ENCODE measurements at regions not wholly inside any gene's neighbourhood (a gene's known extent, or its start where the extent isn't known, plus 50 kb on each side); places are given as distances from the start of the nearest gene placed in this dataset.
"Not testable (repeated sequence)": the region's sequence is repeated elsewhere in the genome, so short reads cannot be mapped to it uniquely, and the experiment has no call there.

DNA sequence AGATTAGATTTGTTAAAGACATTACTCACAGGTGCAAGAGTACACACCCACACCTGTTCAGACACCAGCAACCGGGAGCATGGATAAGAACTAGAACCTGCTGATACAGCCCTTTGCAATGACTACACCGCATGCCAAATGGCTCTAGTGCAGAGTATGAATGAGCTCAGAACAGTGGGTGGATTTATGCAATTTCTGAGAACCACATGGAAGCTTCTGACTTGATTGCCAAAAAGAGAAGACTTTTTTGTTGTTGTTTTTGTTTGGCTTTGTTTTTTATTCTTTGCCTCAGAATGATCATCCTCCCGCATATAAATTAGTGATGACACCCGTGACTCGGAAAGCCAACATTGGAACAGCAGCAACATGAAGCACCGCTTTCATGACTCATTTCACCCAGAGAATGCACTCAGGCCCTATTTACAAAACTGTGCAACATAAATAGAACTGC is 77.4 kb upstream of the LRCH1 start:
- Histone ChIP-seq H3K36me3 (ENCODE audit: control insufficient read depth in 3 of 3, insufficient read depth in 2 of 3, low read depth in 1 of 3, low read length in 3 of 3) (no peaks in the 10 kb centered on the region), H3K4me3 (ENCODE audit: low read depth in 1 of 3, low read length in 3 of 3) (no peak overlapping the region), H3K4me1 (ENCODE audit: control insufficient read depth in 3 of 3, insufficient read depth in 2 of 3, low read depth in 1 of 3, low read length in 2 of 3) (peaks cover 0 to 6% (median 0%) of the 10 kb centered on the region in 3 donors), H3K27me3 (ENCODE audit: control insufficient read depth in 3 of 3, insufficient read depth in 3 of 3, low read length in 3 of 3) (no peaks in the 10 kb centered on the region), H3K9me3 (ENCODE audit: control insufficient read depth in 2 of 2, insufficient read depth in 1 of 2, low read depth in 1 of 2, low read length in 1 of 2) (peaks cover 0 to 3% of the 10 kb centered on the region in 2 donors), H3K27ac (ENCODE audit: low read depth in 1 of 3, low read length in 2 of 3) (no peak overlapping the region)
- WGBS, 3 donors = 65 to 72% (median 69%) methylated on average over 6 of the region's 6 CpGs
- peak in 1 of 2 donors; percentile 50 for DNase-seq
- FAIRE-seq = no peak

DNA sequence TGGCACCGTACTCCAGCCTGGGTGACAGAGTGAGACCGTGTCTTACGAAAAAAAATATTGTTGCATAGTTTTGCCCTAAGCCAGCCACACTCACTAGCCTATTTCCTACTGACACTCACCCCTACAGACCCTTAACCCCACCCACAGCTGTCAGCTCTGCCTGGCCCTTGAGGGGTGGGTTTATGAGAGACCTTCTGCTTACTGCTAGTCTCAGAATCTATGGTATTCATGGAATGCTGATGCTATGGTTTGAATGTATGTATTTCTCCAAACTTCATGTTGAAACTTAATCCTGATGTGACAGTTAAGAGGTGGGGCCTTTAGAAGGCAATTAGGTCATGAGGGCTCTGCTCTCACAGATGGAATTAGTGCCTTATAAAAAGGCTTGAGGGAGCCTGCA is 79.2 kb upstream of the LRCH1 start:
- no peak for FAIRE-seq
- no peak overlapping the region for H3K4me3 ChIP-seq (ENCODE audit: low read depth in 1 of 3, low read length in 3 of 3)
- peaks cover 0 to 3% of the 10 kb centered on the region in 2 donors for H3K9me3 ChIP-seq (ENCODE audit: control insufficient read depth in 2 of 2, insufficient read depth in 1 of 2, low read depth in 1 of 2, low read length in 1 of 2)
- H3K27ac ChIP-seq (ENCODE audit: low read depth in 1 of 3, low read length in 2 of 3) = no peak overlapping the region
- no peak for DNase-seq
- 88 to 98% (median 95%) methylated on average over 3 of the region's 3 CpGs for WGBS, 3 donors
- no peaks in the 10 kb centered on the region for H3K36me3 ChIP-seq (ENCODE audit: control insufficient read depth in 3 of 3, insufficient read depth in 2 of 3, low read depth in 1 of 3, low read length in 3 of 3)
- H3K4me1 ChIP-seq (ENCODE audit: control insufficient read depth in 3 of 3, insufficient read depth in 2 of 3, low read depth in 1 of 3, low read length in 2 of 3) = peaks cover 0 to 6% (median 0%) of the 10 kb centered on the region in 3 donors
- H3K27me3 ChIP-seq (ENCODE audit: control insufficient read depth in 3 of 3, insufficient read depth in 3 of 3, low read length in 3 of 3) = no peaks in the 10 kb centered on the region

DNA sequence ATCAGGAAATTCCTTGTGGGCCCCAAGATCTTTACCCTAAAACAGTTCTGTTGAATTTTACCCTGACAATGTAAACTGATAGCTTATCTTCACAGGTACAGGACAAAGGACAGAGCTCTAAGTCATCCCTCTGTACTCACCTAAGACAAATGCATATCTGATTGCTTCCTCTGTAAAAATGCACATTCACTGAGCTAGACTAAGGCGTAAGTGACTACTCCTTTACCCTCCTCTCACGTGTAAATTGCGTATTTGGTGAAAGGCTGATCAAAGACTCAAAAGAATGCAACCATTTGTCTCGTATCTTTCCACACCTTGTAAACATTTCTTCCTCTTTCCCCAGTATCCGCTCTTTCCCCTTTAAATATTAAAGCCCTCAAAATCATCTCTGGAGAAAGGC is 80.6 kb upstream of the LRCH1 start:
- DNase-seq (peak in 1 of 2 donors; percentile 32), FAIRE-seq (no peak)
- Histone ChIP-seq H3K27me3 (ENCODE audit: control insufficient read depth in 3 of 3, insufficient read depth in 3 of 3, low read length in 3 of 3) (no peaks in the 10 kb centered on the region), H3K27ac (ENCODE audit: low read depth in 1 of 3, low read length in 2 of 3) (no peak overlapping the region), H3K4me1 (ENCODE audit: control insufficient read depth in 3 of 3, insufficient read depth in 2 of 3, low read depth in 1 of 3, low read length in 2 of 3) (peaks cover 0 to 6% (median 0%) of the 10 kb centered on the region in 3 donors), H3K4me3 (ENCODE audit: low read depth in 1 of 3, low read length in 3 of 3) (no peak overlapping the region), H3K36me3 (ENCODE audit: control insufficient read depth in 3 of 3, insufficient read depth in 2 of 3, low read depth in 1 of 3, low read length in 3 of 3) (no peaks in the 10 kb centered on the region), H3K9me3 (ENCODE audit: control insufficient read depth in 2 of 2, insufficient read depth in 1 of 2, low read depth in 1 of 2, low read length in 1 of 2) (peaks cover 0 to 3% of the 10 kb centered on the region in 2 donors)
- 67 to 78% (median 73%) methylated on average over 5 of the region's 5 CpGs for WGBS, 3 donors

DNA sequence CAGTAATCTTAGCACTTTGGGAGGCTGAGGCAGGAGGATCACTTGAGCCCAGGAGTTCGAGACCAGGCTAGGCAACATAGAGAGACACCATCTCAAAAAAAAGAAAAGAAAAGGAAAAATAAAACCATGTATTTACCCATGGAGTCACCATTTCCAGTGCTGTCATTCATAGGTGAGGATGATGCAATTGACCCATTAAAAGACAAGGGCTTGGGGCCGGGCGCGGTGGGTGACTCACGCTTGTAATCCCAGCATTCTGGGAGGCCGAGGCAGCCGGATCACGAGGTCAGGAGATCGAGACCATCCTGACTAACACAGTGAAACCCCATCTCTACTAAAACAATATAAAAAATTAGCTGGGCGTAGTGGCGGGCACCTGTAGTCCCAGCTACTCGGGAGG is 82.6 kb upstream of the RUBCNL start:
- not testable (repeated sequence) for H3K27me3 ChIP-seq (ENCODE audit: control insufficient read depth in 3 of 3, insufficient read depth in 3 of 3, low read length in 3 of 3); H3K9me3 ChIP-seq (ENCODE audit: control insufficient read depth in 2 of 2, insufficient read depth in 1 of 2, low read depth in 1 of 2, low read length in 1 of 2); H3K27ac ChIP-seq (ENCODE audit: low read depth in 1 of 3, low read length in 2 of 3); H3K36me3 ChIP-seq (ENCODE audit: control insufficient read depth in 3 of 3, insufficient read depth in 2 of 3, low read depth in 1 of 3, low read length in 3 of 3); H3K4me1 ChIP-seq (ENCODE audit: control insufficient read depth in 3 of 3, insufficient read depth in 2 of 3, low read depth in 1 of 3, low read length in 2 of 3); DNase-seq; H3K4me3 ChIP-seq (ENCODE audit: low read depth in 1 of 3, low read length in 3 of 3); FAIRE-seq
- WGBS, 3 donors = 92 to 95% (median 94%) methylated on average over 12 of the region's 12 CpGs

DNA sequence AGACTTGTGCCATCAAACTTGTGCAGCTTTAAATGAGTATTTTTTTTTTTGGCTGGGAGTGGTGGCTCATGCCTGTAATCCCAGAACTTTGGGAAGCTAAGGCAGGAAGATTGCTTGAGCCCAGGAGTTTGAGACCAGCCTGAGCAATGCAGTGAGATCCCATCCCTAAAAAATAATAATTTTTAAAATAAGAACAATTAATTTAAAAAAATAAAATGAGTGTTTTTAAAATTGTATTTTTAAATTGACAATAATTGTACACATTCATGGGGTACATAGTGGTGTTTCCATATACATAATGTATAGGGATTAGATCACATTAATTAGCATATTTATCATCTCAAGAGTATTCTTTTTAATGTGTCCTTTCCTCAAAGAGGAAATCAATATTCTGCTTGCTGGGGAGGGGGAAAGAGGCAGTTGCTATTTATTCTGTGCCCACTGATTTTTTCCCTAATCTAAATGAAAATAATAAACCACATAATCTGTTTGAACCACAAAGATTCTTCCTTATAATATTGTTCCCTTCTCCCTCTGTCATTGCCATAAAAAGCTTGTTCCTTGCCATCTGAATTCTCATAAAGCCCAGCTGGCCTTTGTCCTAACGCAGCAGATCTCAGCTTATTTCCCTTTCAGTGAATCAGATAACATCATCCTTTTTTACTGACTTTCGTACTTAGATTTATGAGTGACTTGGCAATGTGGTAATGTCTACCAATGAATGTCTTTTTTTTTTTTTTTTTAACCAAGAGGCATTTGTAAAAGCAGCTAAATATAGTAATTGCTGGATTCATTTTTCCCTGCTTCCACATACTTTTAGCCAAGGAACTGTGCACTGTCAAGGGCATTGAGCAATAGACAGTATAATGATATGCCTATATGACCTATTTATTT is 81.8 kb upstream of the RUBCNL start:
- Histone ChIP-seq H3K27ac (ENCODE audit: low read depth in 1 of 3, low read length in 2 of 3) (no peak overlapping the region), H3K36me3 (ENCODE audit: control insufficient read depth in 3 of 3, insufficient read depth in 2 of 3, low read depth in 1 of 3, low read length in 3 of 3) (no peaks in the 10 kb centered on the region), H3K4me3 (ENCODE audit: low read depth in 1 of 3, low read length in 3 of 3) (no peak overlapping the region), H3K9me3 (ENCODE audit: control insufficient read depth in 2 of 2, insufficient read depth in 1 of 2, low read depth in 1 of 2, low read length in 1 of 2) (peaks cover 0 to 3% of the 10 kb centered on the region in 2 donors), H3K4me1 (ENCODE audit: control insufficient read depth in 3 of 3, insufficient read depth in 2 of 3, low read depth in 1 of 3, low read length in 2 of 3) (peaks cover 0 to 3% (median 0%) of the 10 kb centered on the region in 3 donors), H3K27me3 (ENCODE audit: control insufficient read depth in 3 of 3, insufficient read depth in 3 of 3, low read length in 3 of 3) (no peaks in the 10 kb centered on the region)
- FAIRE-seq (no peak), DNase-seq (peak in 1 of 2 donors; percentile 57)
- WGBS, 3 donors = 12 to 23% (median 18%) methylated on average over 2 of the region's 2 CpGs

DNA sequence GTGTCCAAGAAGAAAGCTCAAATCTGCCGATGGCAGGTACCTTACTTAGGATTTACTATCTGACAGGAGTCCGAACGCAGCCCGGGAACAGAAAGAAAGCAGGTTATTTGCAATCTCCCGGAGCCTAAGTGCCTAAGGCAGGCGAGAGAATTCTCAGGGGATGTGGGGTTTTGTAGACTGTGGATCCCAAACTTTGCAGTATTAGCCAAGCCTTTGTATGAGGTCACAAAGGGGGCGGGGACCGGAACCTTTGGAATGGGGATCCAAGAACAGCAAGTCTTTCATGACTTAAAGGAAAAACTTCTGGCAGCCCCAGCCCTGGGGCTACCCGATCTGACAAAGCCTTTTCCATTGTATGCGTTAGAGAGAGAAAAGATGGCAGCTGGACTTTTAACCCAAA is 80.6 kb upstream of the RUBCNL start:
- not testable (repeated sequence) for H3K4me1 ChIP-seq (ENCODE audit: control insufficient read depth in 3 of 3, insufficient read depth in 2 of 3, low read depth in 1 of 3, low read length in 2 of 3); H3K36me3 ChIP-seq (ENCODE audit: control insufficient read depth in 3 of 3, insufficient read depth in 2 of 3, low read depth in 1 of 3, low read length in 3 of 3); H3K27me3 ChIP-seq (ENCODE audit: control insufficient read depth in 3 of 3, insufficient read depth in 3 of 3, low read length in 3 of 3); FAIRE-seq; H3K27ac ChIP-seq (ENCODE audit: low read depth in 1 of 3, low read length in 2 of 3); H3K4me3 ChIP-seq (ENCODE audit: low read depth in 1 of 3, low read length in 3 of 3); DNase-seq; H3K9me3 ChIP-seq (ENCODE audit: control insufficient read depth in 2 of 2, insufficient read depth in 1 of 2, low read depth in 1 of 2, low read length in 1 of 2)
- WGBS, 3 donors = 78 to 87% (median 81%) methylated on average over 8 to 10 of the region's 10 CpGs

DNA sequence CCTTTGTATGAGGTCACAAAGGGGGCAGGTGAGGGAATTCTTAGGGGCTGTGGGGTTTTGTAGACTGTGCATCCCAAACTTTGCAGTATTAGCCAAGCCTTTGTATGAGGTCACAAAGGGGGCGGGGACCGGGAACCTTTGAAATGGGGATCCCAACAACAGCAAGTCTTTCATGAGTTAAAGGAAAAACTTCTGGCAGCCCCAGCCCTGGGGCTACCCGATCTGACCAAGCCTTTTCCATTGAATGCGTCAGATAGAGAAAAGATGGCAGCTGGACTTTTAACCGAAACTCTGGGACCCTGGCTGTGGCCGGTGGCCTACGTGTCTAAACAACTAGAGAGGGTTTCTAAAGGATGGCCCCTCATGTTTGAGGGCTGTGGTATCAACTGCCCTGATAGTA is 79.0 kb upstream of the RUBCNL start:
- DNase-seq; FAIRE-seq; H3K9me3 ChIP-seq (ENCODE audit: control insufficient read depth in 2 of 2, insufficient read depth in 1 of 2, low read depth in 1 of 2, low read length in 1 of 2); H3K27ac ChIP-seq (ENCODE audit: low read depth in 1 of 3, low read length in 2 of 3); H3K4me1 ChIP-seq (ENCODE audit: control insufficient read depth in 3 of 3, insufficient read depth in 2 of 3, low read depth in 1 of 3, low read length in 2 of 3); H3K36me3 ChIP-seq (ENCODE audit: control insufficient read depth in 3 of 3, insufficient read depth in 2 of 3, low read depth in 1 of 3, low read length in 3 of 3); H3K4me3 ChIP-seq (ENCODE audit: low read depth in 1 of 3, low read length in 3 of 3); H3K27me3 ChIP-seq (ENCODE audit: control insufficient read depth in 3 of 3, insufficient read depth in 3 of 3, low read length in 3 of 3): not testable (repeated sequence)
- WGBS, 3 donors = 86 to 89% (median 87%) methylated on average over 7 of the region's 7 CpGs

DNA sequence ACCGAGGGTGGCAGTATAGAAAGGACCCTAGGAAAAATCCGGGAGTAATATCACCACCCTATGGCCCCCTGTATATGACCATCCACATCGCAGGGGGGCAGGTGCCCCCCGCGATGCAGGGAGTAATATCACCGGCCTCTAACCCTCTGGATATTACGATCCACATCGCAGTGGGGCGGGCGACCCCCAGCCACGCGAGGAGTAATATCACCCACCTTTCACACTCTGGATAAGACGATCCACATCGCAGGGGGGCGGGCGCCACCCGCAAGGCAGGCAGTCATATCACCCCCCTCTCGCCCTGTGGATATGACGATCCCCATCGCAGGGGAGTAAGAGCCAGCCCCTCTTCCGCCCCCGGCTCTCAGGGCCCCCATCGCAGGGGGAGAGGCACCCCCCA is 76.7 kb upstream of the RUBCNL start:
- Histone ChIP-seq H3K4me3 (ENCODE audit: low read depth in 1 of 3, low read length in 3 of 3) (no peak overlapping the region), H3K27ac (ENCODE audit: low read depth in 1 of 3, low read length in 2 of 3) (no peak overlapping the region), H3K4me1 (ENCODE audit: control insufficient read depth in 3 of 3, insufficient read depth in 2 of 3, low read depth in 1 of 3, low read length in 2 of 3) (no peaks in the 10 kb centered on the region), H3K9me3 (ENCODE audit: control insufficient read depth in 2 of 2, insufficient read depth in 1 of 2, low read depth in 1 of 2, low read length in 1 of 2) (no peaks in the 10 kb centered on the region), H3K27me3 (ENCODE audit: control insufficient read depth in 3 of 3, insufficient read depth in 3 of 3, low read length in 3 of 3) (no peaks in the 10 kb centered on the region), H3K36me3 (ENCODE audit: control insufficient read depth in 3 of 3, insufficient read depth in 2 of 3, low read depth in 1 of 3, low read length in 3 of 3) (no peaks in the 10 kb centered on the region)
- FAIRE-seq (no peak), DNase-seq (no peak)
- 91 to 93% (median 92%) methylated on average over 20 to 23 of the region's 23 CpGs for WGBS, 3 donors
